ENCODE measurements at regions not wholly inside any gene's neighbourhood (a gene's known extent, or its start where the extent isn't known, plus 50 kb on each side); places are given as distances from the start of the nearest gene placed in this dataset.

DNA sequence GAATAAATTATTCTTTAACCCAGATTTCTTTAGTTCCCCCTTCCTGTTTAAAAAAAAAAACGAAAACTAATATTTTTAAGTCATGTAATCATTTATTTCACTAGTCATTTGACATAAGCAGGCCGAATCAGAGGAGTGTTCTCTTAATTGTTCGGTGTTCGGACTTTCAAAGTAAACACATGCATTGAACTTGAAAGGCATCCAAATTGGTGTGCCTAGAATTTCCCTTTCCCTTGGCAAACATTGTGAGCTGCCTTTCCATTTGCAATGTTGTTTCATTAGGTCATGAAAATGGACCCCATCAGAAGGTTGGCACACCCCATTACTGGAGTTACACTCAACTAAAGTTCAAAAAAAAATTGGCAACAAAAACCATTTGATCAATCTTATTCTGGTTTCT lies 283.0 kb upstream of the MARCKS start:
- WGBS: 56% methylated on average over 4 of the region's 4 CpGs
- H3K36me3 ChIP-seq (ENCODE audit: insufficient read depth): no peaks in the 10 kb centered on the region
- no peak overlapping the region for H3K27ac ChIP-seq (ENCODE audit: low read depth)
- no peak overlapping the region for H3K4me3 ChIP-seq (ENCODE audit: low read depth, low read length)
- DNase-seq (ENCODE audit: extremely low spot score): no peak
- H3K4me1 ChIP-seq (ENCODE audit: insufficient read depth): no peaks in the 10 kb centered on the region

DNA sequence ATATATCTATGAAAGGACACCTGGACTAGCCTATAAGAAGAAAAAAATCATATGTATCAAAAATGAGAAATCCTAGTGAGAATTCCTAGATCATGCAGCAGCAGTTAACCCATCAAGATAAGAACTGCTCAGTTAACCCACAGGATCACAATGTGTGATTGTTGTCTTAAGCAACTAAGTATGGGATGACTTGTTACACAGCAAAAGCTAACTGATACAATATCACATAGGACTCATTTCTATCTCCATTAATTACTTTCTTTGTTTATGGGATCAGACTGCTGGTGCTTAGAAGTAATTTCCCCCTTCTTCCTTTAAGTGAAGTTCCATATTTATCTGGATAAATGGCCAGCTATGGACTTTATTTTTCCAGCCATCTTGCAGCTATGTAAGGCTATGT lies 280.8 kb upstream of the MARCKS start:
- Histone ChIP-seq H3K4me3 (ENCODE audit: low read depth, low read length) (no peak overlapping the region), H3K27ac (ENCODE audit: low read depth) (no peak overlapping the region), H3K4me1 (ENCODE audit: insufficient read depth) (no peaks in the 10 kb centered on the region), H3K36me3 (ENCODE audit: insufficient read depth) (no peaks in the 10 kb centered on the region)
- DNase-seq (ENCODE audit: extremely low spot score): no peak

DNA sequence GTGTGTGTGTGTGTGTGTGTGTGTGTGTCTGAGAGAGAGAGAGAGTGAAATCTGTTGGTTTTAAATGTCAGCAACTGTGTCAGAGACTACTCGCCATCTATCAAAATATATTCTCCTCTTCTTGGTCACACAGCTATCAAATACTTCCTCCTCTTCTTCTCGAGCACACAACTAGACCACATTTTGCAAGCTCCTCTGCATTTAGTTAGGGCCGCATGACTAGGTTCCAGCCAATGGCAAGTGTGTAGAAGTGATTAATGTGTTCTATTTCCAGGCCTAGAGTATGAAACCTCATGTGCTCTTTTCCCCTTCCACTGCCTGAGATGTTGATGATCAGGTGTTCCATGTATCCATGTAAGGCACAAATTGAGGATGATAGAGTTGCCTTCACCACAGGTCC lies 278.5 kb upstream of the MARCKS start:
- Histone ChIP-seq H3K27ac (ENCODE audit: low read depth) (no peak overlapping the region), H3K36me3 (ENCODE audit: insufficient read depth) (no peaks in the 10 kb centered on the region), H3K4me3 (ENCODE audit: low read depth, low read length) (no peak overlapping the region), H3K4me1 (ENCODE audit: insufficient read depth) (no peaks in the 10 kb centered on the region)
- WGBS: 93% methylated on average over 3 of the region's 3 CpGs
- no peak for DNase-seq (ENCODE audit: extremely low spot score)

DNA sequence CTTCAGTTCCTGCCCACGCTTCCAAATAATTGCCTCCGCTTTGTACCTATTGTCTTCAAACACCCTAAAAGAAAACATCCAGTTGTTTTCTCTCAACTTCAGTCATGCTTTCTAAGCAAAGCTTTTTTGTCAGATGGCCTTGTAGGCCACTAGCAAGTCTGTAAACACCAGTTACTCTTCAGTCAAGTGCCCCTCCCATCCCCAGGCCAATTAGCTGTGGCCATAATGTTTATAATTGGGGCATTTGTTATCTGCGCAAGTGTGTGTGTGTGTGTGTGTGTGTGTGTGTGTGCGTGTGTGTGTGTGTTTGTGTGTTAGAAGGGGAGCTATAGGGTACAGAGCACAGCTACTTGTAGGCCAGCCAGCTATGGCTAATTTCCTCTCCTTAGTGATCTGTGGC lies 272.4 kb upstream of the MARCKS start:
- H3K36me3 ChIP-seq (ENCODE audit: insufficient read depth): no peaks in the 10 kb centered on the region
- no peak overlapping the region for H3K4me3 ChIP-seq (ENCODE audit: low read depth, low read length)
- no peak overlapping the region for H3K27ac ChIP-seq (ENCODE audit: low read depth)
- H3K4me1 ChIP-seq (ENCODE audit: insufficient read depth): no peaks in the 10 kb centered on the region
- DNase-seq (ENCODE audit: extremely low spot score): no peak
- 92% methylated on average over 4 of the region's 4 CpGs for WGBS

DNA sequence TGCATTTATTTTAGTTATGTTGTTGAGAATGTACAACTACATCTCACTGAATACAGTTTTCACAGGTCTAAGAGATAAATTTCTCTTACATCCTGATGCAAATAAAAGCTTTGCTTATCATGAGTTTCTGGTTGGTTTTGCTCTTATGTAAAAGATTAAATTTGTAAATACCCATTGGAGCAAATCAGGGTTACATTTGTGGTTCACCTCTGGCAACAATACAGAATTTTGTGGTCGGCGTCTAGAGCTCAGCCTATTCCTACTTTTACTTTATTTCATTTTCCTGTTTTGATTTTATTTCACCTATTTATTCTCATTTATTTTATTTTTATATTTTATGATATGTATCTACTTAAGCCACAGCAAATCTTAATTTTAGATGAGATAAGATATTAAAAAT lies 271.9 kb upstream of the MARCKS start:
- no peaks in the 10 kb centered on the region for H3K36me3 ChIP-seq (ENCODE audit: insufficient read depth)
- H3K4me1 ChIP-seq (ENCODE audit: insufficient read depth): no peaks in the 10 kb centered on the region
- no peak for DNase-seq (ENCODE audit: extremely low spot score)
- 88% methylated on average over 2 of the region's 2 CpGs for WGBS
- H3K4me3 ChIP-seq (ENCODE audit: low read depth, low read length): no peak overlapping the region
- H3K27ac ChIP-seq (ENCODE audit: low read depth): no peak overlapping the region

DNA sequence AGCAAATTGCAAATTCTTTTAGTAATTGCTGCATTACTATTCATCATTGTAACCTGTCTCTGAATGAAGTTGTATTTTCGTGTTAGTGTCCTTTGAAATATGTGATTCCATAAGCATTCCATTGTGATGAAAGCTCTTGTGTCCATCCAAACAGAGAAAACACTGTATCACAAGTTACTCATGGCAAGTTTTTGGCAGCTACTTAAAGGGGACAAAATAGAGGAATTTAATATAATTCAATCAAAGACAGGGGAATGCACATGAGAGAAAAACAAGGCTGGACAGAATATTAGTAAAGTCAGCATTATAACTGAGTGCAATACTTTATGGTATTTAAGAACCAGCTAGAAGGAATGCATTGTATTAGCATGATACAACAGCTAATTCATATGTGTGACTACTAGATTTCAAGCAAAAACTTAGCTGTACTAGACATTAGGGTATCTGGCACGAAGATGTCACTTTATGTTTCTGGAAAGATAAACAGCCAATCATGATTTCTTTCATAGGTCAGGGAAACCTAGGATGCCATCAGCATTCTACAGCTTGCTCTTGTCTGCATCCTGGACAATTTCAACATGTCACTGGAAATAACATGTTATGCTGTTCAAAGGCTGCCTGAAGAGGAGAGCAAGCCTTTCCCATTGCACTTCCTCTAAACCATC lies 270.6 kb upstream of the MARCKS start:
- no peak overlapping the region for H3K27ac ChIP-seq (ENCODE audit: low read depth)
- 67% methylated on average over 2 of the region's 2 CpGs for WGBS
- no peak overlapping the region for H3K4me3 ChIP-seq (ENCODE audit: low read depth, low read length)
- DNase-seq (ENCODE audit: extremely low spot score): no peak
- H3K4me1 ChIP-seq (ENCODE audit: insufficient read depth): no peaks in the 10 kb centered on the region
- no peaks in the 10 kb centered on the region for H3K36me3 ChIP-seq (ENCODE audit: insufficient read depth)

DNA sequence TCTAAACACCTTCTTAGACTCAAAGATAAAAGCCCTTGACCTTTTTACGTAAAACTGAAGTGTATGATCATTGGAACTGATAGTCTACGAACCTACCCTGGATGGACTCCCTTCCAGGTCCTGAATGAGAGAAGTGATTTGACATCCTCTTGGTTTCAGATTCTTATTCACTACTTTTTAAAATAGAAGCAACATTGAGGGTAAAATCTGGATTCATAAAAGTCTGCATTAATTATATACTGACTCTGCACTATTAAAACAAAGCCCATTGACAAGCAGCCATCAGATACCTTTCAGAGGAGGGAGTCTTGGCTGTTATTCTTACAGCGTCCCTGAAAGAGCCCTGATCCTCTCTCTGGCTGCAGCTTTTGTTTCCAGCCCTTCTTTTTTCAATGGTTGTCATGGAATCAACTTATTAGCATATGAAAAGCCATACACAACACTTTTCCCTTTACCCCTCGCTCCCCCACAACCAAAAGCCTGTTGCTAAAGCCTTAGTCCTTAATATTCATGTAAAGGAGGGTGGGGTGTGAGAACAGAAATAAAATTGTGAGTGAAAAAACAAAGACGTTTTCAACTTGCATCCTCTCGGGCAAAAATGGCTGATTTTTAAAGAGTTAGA lies 270.0 kb upstream of the MARCKS start:
- Histone ChIP-seq H3K36me3 (ENCODE audit: insufficient read depth) (no peaks in the 10 kb centered on the region), H3K27ac (ENCODE audit: low read depth) (no peak overlapping the region), H3K4me3 (ENCODE audit: low read depth, low read length) (no peak overlapping the region), H3K4me1 (ENCODE audit: insufficient read depth) (no peaks in the 10 kb centered on the region)
- DNase-seq (ENCODE audit: extremely low spot score): no peak
- 79% methylated on average over 6 of the region's 6 CpGs for WGBS

DNA sequence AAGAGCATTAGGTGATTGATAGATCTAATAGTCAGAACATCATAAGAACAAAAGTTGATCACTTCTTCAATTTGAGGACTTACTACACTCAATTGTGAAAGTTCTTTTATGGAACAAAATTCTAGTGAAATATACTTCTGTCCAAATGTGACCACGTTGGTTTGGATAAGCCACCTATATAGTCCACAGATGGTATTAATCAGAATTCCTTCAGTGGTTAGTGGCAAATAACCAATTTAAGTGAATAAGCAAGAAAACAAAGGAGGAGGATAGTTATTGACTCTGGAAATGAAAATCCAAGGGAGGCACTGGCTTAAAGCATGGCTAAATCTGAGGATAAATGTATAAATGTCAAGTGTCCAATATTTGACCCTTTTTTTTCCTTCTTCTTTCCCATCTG lies 268.5 kb upstream of the MARCKS start:
- no peaks in the 10 kb centered on the region for H3K36me3 ChIP-seq (ENCODE audit: insufficient read depth)
- no peak overlapping the region for H3K27ac ChIP-seq (ENCODE audit: low read depth)
- DNase-seq (ENCODE audit: extremely low spot score): no peak
- 52% methylated on average over 1 of the region's 1 CpG for WGBS
- no peaks in the 10 kb centered on the region for H3K4me1 ChIP-seq (ENCODE audit: insufficient read depth)
- H3K4me3 ChIP-seq (ENCODE audit: low read depth, low read length): no peak overlapping the region

DNA sequence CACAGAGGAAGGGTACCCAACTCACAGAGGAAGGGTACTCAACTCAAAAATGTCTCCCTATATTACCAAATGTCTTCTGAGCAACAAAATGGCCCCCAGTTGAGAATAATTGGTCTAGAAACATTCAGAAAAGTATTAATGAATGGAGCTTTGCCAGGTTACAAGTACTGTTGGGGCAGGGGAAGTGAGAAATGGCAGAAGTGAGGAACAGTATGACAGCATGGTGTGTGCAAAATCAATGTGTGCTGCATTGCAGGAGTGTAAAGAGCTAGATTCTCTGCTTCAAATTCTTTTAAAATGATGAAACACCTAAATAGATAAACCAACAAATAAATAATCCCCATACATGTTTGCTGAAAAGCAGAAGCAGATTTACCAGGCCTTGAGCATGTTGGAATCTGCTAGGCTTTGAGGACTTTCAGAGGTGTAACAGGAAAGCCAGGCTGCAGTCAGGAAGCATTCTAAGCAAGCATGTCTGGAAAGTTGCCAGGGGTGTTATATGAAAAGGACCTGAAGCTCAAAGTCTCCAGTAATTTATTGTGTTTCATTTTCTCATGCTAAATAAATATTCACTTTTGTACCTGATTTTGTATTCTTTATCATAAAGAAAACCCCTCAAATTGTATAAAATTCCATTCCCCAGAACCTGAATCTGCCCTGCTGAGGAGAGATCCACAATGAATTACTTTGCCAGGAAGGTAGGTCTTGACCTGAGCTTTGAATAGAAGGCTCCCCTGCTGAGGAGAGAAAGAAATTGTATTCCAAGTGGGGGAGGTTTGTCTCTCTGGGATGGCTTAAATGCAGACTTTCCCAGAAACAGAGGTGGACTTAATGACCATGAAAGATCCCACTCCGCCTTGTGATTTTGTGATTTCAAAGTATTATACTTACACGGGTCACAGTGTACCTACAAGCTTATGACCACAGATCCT lies 265.0 kb upstream of the MARCKS start:
- Histone ChIP-seq H3K4me3 (ENCODE audit: low read depth, low read length) (no peak overlapping the region), H3K36me3 (ENCODE audit: insufficient read depth) (no peaks in the 10 kb centered on the region), H3K27ac (ENCODE audit: low read depth) (no peak overlapping the region), H3K4me1 (ENCODE audit: insufficient read depth) (peaks cover 1% of the 10 kb centered on the region)
- no peak for DNase-seq (ENCODE audit: extremely low spot score)
- 79% methylated on average over 2 of the region's 2 CpGs for WGBS

DNA sequence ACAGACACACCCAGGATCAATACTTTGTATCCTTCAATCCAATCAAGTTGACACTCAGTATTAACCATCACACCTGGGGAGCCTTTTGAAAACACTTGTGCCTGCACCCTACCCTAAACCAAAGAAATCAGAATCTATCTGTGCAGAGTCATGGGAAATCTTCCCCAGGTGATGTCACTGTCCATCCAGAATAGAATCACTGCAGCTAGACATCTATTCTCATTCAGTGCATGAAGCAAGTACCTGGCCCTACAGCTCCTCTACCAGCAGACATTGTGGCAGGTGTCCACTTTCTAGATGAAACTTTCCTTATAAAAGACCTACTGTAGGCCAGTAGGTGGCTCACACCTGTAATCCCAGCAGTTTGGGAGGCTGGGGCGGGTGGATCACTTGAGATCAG lies 262.4 kb upstream of the MARCKS start:
- Histone ChIP-seq H3K27ac (ENCODE audit: low read depth) (no peak overlapping the region), H3K36me3 (ENCODE audit: insufficient read depth) (no peaks in the 10 kb centered on the region), H3K4me3 (ENCODE audit: low read depth, low read length) (no peak overlapping the region), H3K4me1 (ENCODE audit: insufficient read depth) (peaks cover 4% of the 10 kb centered on the region)
- DNase-seq (ENCODE audit: extremely low spot score): no peak
- 98% methylated on average over 1 of the region's 1 CpG for WGBS

DNA sequence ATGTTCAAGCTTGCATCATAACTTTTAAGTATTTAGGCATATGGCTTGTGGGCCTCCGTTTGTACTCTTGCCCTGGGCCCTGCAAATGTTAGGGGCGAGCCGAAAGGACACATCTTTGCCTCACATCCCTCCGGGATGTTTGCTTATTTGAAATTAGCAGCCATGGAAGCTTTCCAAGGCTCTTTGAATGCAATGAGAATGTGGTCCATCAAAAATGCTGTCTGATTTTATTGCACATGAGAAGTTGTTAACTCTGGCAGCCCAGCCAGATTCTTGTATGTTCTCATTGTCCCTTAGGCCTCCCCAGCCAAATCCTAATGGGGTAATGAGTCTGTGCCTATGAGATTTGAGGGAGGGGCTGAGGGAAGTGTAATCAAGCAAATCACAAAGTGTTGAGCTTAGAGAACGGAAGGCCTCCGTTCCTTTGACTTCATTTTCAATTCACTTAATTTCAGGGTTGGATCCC lies 261.2 kb upstream of the MARCKS start:
- Histone ChIP-seq H3K4me1 (ENCODE audit: insufficient read depth) (peaks cover 4% of the 10 kb centered on the region), H3K27ac (ENCODE audit: low read depth) (no peak overlapping the region), H3K36me3 (ENCODE audit: insufficient read depth) (no peaks in the 10 kb centered on the region), H3K4me3 (ENCODE audit: low read depth, low read length) (no peak overlapping the region)
- 28% methylated on average over 6 of the region's 6 CpGs for WGBS
- DNase-seq (ENCODE audit: extremely low spot score): peak; percentile 76

DNA sequence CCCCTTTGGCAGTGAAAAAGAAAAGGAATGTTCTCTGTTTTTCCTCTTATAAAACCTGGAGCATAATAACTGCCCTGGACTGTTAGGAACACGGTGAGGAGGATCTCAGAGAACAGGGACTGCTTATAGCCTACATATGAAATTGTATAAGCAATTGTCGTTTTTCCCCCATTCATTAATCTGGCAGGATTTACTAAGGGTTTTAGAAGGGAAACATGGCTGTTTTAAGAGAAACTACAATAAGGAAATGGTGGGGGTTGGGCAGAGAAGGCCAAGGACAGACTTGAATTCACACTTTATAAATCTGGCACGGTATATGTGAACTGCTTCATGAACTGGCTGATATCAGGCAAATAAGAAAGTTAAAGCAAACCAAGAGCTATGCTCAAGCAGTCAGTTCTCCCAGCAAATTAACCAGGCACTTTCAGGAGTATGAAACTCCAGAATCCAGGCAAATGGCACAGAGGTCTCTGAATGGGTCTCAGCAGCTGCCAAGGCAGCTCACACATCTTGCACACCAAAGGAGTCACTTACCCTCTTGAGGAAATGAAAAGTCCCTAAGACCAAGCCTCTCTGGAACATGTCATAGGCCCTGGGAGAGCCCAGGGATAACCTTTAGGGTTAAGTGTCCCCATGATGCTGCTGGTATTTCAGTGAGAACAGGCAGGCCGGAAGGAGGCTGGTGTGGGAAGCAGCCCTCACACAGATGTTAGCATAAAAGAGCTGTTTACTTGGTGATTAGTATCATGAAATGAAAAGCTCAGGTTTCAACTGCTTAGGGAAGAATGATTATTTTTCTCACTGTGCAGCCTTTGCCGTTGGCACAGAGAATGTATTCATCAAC lies 260.5 kb upstream of the MARCKS start:
- Histone ChIP-seq H3K4me3 (ENCODE audit: low read depth, low read length) (no peak overlapping the region), H3K27ac (ENCODE audit: low read depth) (no peak overlapping the region), H3K36me3 (ENCODE audit: insufficient read depth) (no peaks in the 10 kb centered on the region), H3K4me1 (ENCODE audit: insufficient read depth) (peaks cover 4% of the 10 kb centered on the region)
- 29% methylated on average over 5 of the region's 5 CpGs for WGBS
- DNase-seq (ENCODE audit: extremely low spot score): no peak

DNA sequence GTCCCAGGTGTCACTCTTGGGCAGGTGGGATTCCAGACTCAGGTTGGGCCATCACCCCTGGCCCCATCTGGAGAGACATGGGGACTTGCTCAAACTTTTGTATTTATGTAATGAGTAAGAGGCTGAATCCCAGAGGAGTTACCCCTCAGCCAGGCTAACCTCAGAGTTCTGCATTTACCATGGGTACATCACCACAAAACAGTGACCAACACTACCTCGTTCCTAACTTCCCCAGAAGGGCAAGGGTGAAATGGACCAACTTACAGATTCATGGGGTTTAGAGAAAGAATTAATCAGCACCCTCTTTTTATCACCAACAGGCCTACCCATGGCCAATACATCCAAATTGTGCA lies 259.9 kb upstream of the MARCKS start:
- Histone ChIP-seq H3K36me3 (ENCODE audit: insufficient read depth) (no peaks in the 10 kb centered on the region), H3K4me3 (ENCODE audit: low read depth, low read length) (no peak overlapping the region), H3K4me1 (ENCODE audit: insufficient read depth) (peaks cover 4% of the 10 kb centered on the region), H3K27ac (ENCODE audit: low read depth) (no peak overlapping the region)
- DNase-seq (ENCODE audit: extremely low spot score): no peak
- WGBS: 60% methylated on average over 1 of the region's 1 CpG
